PFSK-1 (cell line): ENCODE measurements at regions not wholly inside any gene's neighbourhood (a gene's known extent, or its start where the extent isn't known, plus 50 kb on each side); places are given as distances from the start of the nearest gene placed in this dataset.

Source experiments
- REST ChIP-seq, 2 experiments: IDR thresholded peaks; 2 replicates each; pipeline versions ENCODE4 v1.6.1 to v1.8.0; 2011 to 2012; ENCODE audit warnings: low read depth in 2 of 2, low read length in 2 of 2, control low read depth in 1 of 2, inconsistent platforms in 1 of 2, mild to moderate bottlenecking in 1 of 2, moderate library complexity in 1 of 2; ENCODE audit not compliant: insufficient read depth in 1 of 2
- TAF1 ChIP-seq: IDR thresholded peaks from 2 replicates; pipeline ENCODE4 v1.6.1; 2012; ENCODE audit warnings: low read length, control low read depth, borderline replicate concordance; ENCODE audit not compliant: insufficient read depth

- TF ChIP-seq TAF1: no peak
- TF ChIP-seq REST (IDR thresholded peaks at IDR 0.05; ENCODE audit: insufficient read depth in 1 of 2, low read depth in 2 of 2, low read length in 2 of 2): no peak
Measured at GRCh38 chr6:21802175-21802822, 208.7 kb downstream of the SOX4 start.
